HEK293T (cell line): ENCODE measurements at regions not wholly inside any gene's neighbourhood (a gene's known extent, or its start where the extent isn't known, plus 50 kb on each side); places are given as distances from the start of the nearest gene placed in this dataset.

Experiments used
- ELF4 ChIP-seq: fragments of 450-650 bp; IDR thresholded peaks from 2 replicates; pipeline ENCODE4 v1.6.1; 2017; ENCODE audit warnings: antibody characterized with exemption
- FOXM1 ChIP-seq: fragments of 450-650 bp; IDR thresholded peaks from 2 replicates; pipeline ENCODE4 v1.6.1; 2017; ENCODE audit warnings: mild to moderate bottlenecking, borderline replicate concordance
- L3MBTL2 ChIP-seq: fragments of 450-650 bp; conservative IDR thresholded peaks from 2 replicates; pipeline ENCODE4 v1.6.1; 2016; ENCODE audit warnings: mild to moderate bottlenecking
- SP1 ChIP-seq: fragments of 450-650 bp; IDR thresholded peaks from 2 replicates; pipeline ENCODE4 v1.6.1; 2017
- SUZ12 ChIP-seq: fragments of 450-650 bp; IDR thresholded peaks from 2 replicates; pipeline ENCODE4 v1.6.1; 2016; ENCODE audit warnings: mild to moderate bottlenecking
- TARDBP ChIP-seq: fragments of 450-650 bp; IDR thresholded peaks from 2 replicates; pipeline ENCODE4 v1.6.1; 2016
- ZNF384 ChIP-seq: fragments of 450-650 bp; IDR thresholded peaks from 2 replicates; pipeline ENCODE4 v1.6.1; 2016

DNA sequence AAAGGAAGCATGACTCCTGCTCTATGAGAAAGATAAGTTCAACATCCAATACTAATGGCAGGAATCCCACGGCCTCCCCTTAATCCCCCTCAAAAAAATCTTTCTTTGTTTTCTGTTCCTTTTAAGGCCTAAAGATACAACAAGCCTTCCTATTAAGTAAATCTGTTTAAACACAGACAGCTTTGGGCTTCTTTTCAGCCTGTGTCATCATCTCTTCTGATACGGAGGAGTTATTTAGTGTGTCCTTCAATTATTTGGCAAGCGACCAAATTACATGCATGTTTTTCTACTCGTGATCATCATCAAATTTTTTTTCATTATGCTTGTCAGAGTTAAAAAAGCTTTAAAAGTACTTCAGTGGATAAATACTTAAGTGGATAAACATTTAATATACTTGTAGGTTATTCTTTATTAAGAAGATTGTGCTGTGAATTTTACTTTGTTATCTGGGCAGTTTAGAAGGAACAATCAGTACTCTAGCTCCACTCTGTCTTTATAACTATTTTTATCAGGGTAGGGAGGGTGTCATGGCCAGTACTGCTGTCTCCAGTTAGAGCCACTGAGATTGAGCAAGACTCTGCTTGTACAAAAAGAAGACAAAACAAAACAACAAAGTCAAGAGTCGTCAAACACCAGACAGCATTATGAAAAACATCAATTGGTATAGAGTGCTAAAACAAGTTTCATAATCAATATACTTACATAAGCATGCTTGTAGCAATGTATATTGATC, 210.7 kb downstream of the PRR32 start:
- TF ChIP-seq ZNF384 = no peak
- TF ChIP-seq SUZ12 = no peak
- no peak for TF ChIP-seq SP1
- TF ChIP-seq FOXM1 = no peak
- TF ChIP-seq ELF4 = no peak
- TF ChIP-seq L3MBTL2 = no peak
- TF ChIP-seq TARDBP = no peak
